ENCODE measurements at regions not wholly inside any gene's neighbourhood (a gene's known extent, or its start where the extent isn't known, plus 50 kb on each side); places are given as distances from the start of the nearest gene placed in this dataset.

DNA sequence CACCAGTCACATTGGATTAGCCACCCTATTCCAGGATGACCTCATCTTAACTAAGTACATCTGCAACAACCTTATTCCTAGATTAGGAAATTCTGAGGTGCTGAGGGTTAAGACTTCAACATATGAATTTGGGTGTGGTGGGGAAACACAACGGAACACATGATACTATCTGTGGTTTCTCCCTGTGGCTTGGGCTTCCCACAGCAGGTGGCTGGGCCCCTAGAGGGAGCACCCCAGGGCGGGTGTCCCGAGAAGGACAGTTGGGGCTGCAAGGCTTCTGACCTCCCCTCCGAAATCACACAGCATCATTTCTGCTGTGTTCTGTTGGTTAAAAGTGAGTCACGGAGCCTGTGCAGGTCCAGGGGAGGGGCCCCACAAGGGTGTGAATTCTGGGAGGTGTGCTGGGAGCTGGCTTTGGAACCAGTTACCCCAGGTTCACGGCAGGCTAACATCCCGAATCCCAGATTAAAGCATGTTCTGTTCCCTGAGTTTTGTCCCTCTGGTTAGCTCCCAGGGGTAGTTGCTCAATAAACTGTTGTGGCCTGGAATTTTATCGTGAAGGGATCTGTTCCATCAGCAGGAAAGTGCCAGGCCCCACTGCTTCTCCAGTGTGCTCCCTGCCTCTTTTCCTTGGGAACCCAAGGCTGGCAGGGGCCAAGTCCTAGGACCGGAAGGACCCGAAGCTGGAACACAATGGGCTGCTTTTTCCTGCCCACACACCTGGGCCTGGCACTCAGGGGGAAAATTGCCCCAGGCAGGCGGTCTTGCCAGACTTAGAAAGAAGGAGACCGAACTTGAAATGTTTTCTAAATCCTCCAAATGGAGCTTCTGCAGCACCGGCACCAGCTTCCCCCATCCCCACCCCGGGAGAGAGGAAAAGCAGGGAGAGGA lies 154.0 kb upstream of the WNT4 start:
- Histone ChIP-seq H3K4me1 (no peaks in the 10 kb centered on the region), H3K27me3 (ENCODE audit: low read depth) (peaks cover 26% of the 10 kb centered on the region), H3K9me3 (no peaks in the 10 kb centered on the region), H3K36me3 (replicated peaks) (no peaks in the 10 kb centered on the region), H3K4me3 (no peak overlapping the region)
- no peak for DNase-seq (ENCODE audit: low spot score in 2 of 2)
- in situ Hi-C loops (cut with MboI; ENCODE audit: low sequenced_read_pairs): no loop called here

DNA sequence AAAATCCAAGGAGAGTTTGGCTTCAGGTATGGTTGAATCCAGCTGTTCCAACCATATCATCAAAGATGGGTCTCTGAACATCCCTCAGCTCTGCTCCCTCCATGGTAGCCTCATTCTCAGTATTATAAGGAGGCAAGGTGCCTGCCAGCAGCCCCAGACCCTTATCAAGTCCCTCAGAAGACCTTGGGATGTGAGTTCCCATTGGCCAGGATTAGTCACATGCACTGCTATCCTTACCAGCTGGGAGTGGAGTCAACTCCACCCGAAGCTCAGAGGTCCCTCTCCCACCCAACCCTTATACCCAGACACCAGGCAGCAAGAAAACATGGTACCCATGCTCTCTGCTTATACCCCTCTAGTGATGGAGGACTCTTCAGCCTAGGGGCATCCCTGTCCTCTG lies 153.7 kb upstream of the ZBTB40 start:
- DNase-seq (ENCODE audit: low spot score in 2 of 2): no peak
- in situ Hi-C loops (cut with MboI; ENCODE audit: low sequenced_read_pairs): no loop called here
- no peaks in the 10 kb centered on the region for H3K4me1 ChIP-seq
- H3K9me3 ChIP-seq: no peaks in the 10 kb centered on the region
- H3K4me3 ChIP-seq: no peak overlapping the region
- peaks cover 26% of the 10 kb centered on the region for H3K27me3 ChIP-seq (ENCODE audit: low read depth)
- H3K36me3 ChIP-seq (replicated peaks): no peaks in the 10 kb centered on the region

- no peak for DNase-seq (ENCODE audit: low spot score in 2 of 2)
- no peaks in the 10 kb centered on the region for H3K9me3 ChIP-seq
- in situ Hi-C loops (cut with MboI; ENCODE audit: low sequenced_read_pairs): no loop called here
- no peaks in the 10 kb centered on the region for H3K4me1 ChIP-seq
- peaks cover 19% of the 10 kb centered on the region; the same call in 1 of the 2 replicates for H3K27me3 ChIP-seq (ENCODE audit: low read depth)
- H3K4me3 ChIP-seq: no peak overlapping the region
- no peaks in the 10 kb centered on the region for H3K36me3 ChIP-seq (replicated peaks)
These were observed 147.8 kb upstream of the ZBTB40 start for GRCh38 chr1:22303816-22304215.

- in situ Hi-C loops (cut with MboI; ENCODE audit: low sequenced_read_pairs): no loop called here
- no peaks in the 10 kb centered on the region for H3K36me3 ChIP-seq (replicated peaks)
- H3K9me3 ChIP-seq: no peaks in the 10 kb centered on the region
- H3K4me3 ChIP-seq: no peak overlapping the region
- H3K27me3 ChIP-seq (ENCODE audit: low read depth): peaks cover 19% of the 10 kb centered on the region; the same call in 1 of the 2 replicates
- DNase-seq (ENCODE audit: low spot score in 2 of 2): no peak
- H3K4me1 ChIP-seq: no peaks in the 10 kb centered on the region
These were observed 142.1 kb upstream of the ZBTB40 start for GRCh38 chr1:22309572-22309971.

DNA sequence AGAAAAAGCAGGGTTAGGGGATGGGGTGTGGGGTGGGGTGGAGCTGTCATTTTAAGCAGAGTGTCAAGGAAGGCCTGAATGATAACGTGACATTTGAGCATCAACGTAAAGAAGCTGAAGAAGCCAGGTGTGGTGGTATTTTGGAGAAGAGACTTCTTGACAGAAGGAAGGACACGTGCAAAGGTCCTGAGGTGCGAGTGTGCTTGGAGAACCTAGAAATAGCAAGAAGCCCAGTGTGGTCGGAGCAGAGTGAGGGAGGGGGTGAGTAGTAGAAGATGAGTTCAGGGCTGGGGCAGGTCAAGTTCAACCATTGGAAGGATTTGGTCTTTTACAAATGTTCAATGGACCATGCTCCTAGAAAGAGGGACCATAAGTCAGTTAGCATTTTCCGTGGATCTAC lies 140.2 kb upstream of the ZBTB40 start:
- in situ Hi-C loops (cut with MboI; ENCODE audit: low sequenced_read_pairs): no loop called here
- H3K4me3 ChIP-seq: no peak overlapping the region
- DNase-seq (ENCODE audit: low spot score in 2 of 2): no peak
- H3K27me3 ChIP-seq (ENCODE audit: low read depth): peaks cover 11% of the 10 kb centered on the region; the same call in 1 of the 2 replicates
- H3K4me1 ChIP-seq: no peaks in the 10 kb centered on the region
- H3K36me3 ChIP-seq (replicated peaks): no peaks in the 10 kb centered on the region
- H3K9me3 ChIP-seq: no peaks in the 10 kb centered on the region

- H3K4me3 ChIP-seq: no peak overlapping the region
- peaks cover 3% of the 10 kb centered on the region; the same call in 1 of the 2 replicates for H3K27me3 ChIP-seq (ENCODE audit: low read depth)
- in situ Hi-C loops (cut with MboI; ENCODE audit: low sequenced_read_pairs): no loop called here
- no peak for DNase-seq (ENCODE audit: low spot score in 2 of 2)
- no peaks in the 10 kb centered on the region for H3K36me3 ChIP-seq (replicated peaks)
- H3K4me1 ChIP-seq: no peaks in the 10 kb centered on the region
- H3K9me3 ChIP-seq: no peaks in the 10 kb centered on the region
These were observed 138.3 kb upstream of the ZBTB40 start for GRCh38 chr1:22313321-22313720.

GRCh38 chr1:22314706-22315105 lies 136.9 kb upstream of the ZBTB40 start:
- Histone ChIP-seq H3K9me3 (no peaks in the 10 kb centered on the region), H3K4me3 (no peak overlapping the region), H3K27me3 (ENCODE audit: low read depth) (no peaks in the 10 kb centered on the region), H3K4me1 (no peaks in the 10 kb centered on the region), H3K36me3 (replicated peaks) (no peaks in the 10 kb centered on the region)
- DNase-seq (ENCODE audit: low spot score in 2 of 2): no peak
- in situ Hi-C loops (cut with MboI; ENCODE audit: low sequenced_read_pairs): no loop called here

DNA sequence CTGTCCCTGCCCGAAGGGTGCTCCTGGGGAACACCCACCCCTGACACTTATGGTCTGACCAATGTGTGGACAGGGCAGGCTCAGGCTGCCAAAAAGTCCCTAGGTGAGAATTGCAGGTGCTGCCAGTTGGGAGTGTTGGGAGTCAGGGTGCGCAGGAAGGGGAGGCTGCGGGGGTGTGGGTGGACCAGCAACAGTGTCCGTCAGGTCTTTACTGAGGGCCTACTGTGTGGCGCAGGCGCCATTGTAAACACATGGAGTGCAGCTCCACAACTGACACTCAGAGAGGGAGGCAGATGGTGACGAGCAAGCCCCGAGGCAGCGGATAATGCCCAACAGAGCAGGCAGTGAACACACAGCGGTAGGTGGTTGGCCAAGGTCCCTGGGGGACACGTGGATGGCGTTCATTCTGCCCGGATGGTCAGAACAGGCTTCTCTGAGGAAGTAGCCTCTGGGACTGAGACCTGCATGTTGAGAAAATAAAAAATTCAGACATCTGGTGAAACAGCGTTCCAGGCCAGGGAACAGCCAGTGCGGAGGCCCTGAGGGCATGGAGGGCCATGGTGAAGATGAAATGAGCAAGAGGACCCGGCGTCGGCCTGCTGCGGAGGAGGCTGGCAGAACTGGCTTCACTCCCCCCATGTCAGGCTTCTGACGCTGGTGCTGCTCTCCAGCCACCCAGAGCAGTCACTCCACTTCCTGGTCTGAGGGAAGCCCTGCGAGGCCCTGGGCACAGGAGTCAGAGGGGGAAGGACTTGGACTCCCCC lies 136.2 kb upstream of the ZBTB40 start:
- no peak overlapping the region for H3K4me3 ChIP-seq
- in situ Hi-C loops (cut with MboI; ENCODE audit: low sequenced_read_pairs): no loop called here
- H3K4me1 ChIP-seq: no peaks in the 10 kb centered on the region
- H3K9me3 ChIP-seq: no peaks in the 10 kb centered on the region
- DNase-seq (ENCODE audit: low spot score in 2 of 2): no peak
- no peaks in the 10 kb centered on the region for H3K36me3 ChIP-seq (replicated peaks)
- H3K27me3 ChIP-seq (ENCODE audit: low read depth): no peaks in the 10 kb centered on the region

DNA sequence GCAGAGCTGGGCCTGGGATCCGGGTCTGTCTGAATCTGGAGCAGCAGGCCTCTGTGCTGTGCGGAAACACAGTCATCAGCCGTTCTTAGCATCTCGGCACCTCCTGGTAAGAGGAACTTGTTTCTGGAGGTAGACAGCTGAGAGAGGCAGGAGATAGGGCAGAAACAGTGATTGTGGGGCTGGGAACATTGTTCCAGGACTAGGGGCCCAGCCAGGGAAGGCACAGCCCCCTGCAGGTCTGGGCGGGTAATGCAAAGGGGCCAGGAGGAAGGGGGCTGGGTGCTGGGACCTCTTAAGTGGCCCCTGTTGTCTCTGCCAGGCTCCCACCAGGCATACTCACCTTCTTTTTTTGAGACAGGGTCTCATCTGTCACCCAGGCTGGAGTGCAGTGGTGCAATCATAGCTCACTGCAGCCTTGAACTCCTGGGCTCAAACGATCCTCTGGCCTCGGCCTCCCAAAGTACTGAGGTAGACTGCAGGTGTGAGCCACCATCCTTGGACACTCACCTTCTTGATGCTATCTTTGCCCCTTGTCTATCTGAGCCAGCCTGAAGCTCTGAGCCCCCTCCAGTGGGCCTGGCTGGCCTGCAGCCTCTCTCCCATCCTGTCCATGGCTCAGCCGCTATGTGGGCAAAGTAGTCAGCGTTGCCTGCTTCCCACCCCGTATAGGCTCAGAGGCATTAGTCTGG lies 134.3 kb upstream of the ZBTB40 start:
- in situ Hi-C loops (cut with MboI; ENCODE audit: low sequenced_read_pairs): no loop called here
- Histone ChIP-seq H3K4me3 (no peak overlapping the region), H3K27me3 (ENCODE audit: low read depth) (no peaks in the 10 kb centered on the region), H3K36me3 (replicated peaks) (no peaks in the 10 kb centered on the region), H3K4me1 (no peaks in the 10 kb centered on the region), H3K9me3 (no peaks in the 10 kb centered on the region)
- DNase-seq (ENCODE audit: low spot score in 2 of 2): peak in 1 of 2 experiments; percentile 67

DNA sequence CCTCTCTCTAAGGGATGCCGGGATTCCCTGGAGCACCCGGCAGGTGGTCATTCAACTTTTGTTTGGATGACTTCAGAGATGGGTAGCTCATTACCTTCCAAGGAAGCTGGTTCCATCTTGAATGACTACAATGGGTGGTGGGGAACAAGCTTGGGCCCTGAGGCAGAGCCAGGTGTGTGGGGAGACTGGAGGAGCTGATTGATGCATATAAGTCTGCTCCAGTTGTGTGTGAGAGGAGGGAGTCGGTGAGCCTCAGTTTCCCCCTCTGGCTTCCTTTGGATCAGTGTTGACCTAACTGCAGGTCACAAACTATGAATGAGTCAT lies 133.8 kb upstream of the ZBTB40 start:
- no peak for DNase-seq (ENCODE audit: low spot score in 2 of 2)
- Histone ChIP-seq H3K4me3 (no peak overlapping the region), H3K27me3 (ENCODE audit: low read depth) (no peaks in the 10 kb centered on the region), H3K9me3 (no peaks in the 10 kb centered on the region), H3K36me3 (replicated peaks) (no peaks in the 10 kb centered on the region), H3K4me1 (no peaks in the 10 kb centered on the region)
- in situ Hi-C loops (cut with MboI; ENCODE audit: low sequenced_read_pairs): no loop called here

DNA sequence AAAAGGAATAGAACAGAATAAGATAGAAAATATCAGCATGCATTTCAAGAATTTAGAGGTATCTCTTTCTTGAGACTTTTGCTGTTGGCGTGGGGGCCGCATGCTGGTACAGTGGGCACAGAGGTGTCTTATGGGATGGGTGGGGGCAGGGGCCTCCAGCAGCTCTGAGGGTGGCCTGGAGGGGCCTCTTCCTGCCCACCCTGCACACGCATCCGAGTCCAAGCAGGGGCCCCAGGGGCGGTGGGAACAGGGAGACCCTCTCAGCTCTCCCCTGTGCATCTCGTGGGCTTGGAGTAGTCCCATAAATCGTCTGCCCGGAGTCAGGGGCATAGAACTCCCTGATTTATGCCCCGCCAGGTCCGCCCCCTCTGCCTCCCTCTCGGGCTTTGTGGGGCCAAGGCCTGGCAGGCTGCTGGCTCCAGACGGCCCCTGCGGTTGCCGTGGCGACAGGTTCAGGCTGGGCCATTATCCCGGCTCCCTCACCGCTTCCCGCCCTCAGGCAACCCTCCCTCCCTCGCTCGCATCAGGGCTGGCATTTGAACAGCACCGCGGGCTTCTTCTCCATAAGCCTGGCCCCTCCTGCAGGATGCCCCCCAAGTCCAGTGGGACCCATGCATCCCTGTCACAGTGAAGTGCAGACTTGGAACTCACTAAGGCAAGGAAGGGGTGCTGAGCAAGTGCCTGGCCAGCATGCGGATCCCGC lies 133.2 kb upstream of the ZBTB40 start:
- no peaks in the 10 kb centered on the region for H3K4me1 ChIP-seq
- H3K9me3 ChIP-seq: no peaks in the 10 kb centered on the region
- H3K36me3 ChIP-seq (replicated peaks): no peaks in the 10 kb centered on the region
- in situ Hi-C loops (cut with MboI; ENCODE audit: low sequenced_read_pairs): no loop called here
- H3K4me3 ChIP-seq: no peak overlapping the region
- no peaks in the 10 kb centered on the region for H3K27me3 ChIP-seq (ENCODE audit: low read depth)
- DNase-seq (ENCODE audit: low spot score in 2 of 2): peak; percentile 12 to 79

- Histone ChIP-seq H3K36me3 (replicated peaks) (no peaks in the 10 kb centered on the region), H3K4me3 (no peak overlapping the region), H3K27me3 (ENCODE audit: low read depth) (no peaks in the 10 kb centered on the region), H3K9me3 (no peaks in the 10 kb centered on the region), H3K4me1 (no peaks in the 10 kb centered on the region)
- in situ Hi-C loops (cut with MboI; ENCODE audit: low sequenced_read_pairs): no loop called here
- DNase-seq (ENCODE audit: low spot score in 2 of 2): no peak
These were observed 132.0 kb upstream of the ZBTB40 start for GRCh38 chr1:22319608-22320007.

- H3K4me3 ChIP-seq: no peak overlapping the region
- H3K9me3 ChIP-seq: no peaks in the 10 kb centered on the region
- H3K27me3 ChIP-seq (ENCODE audit: low read depth): no peaks in the 10 kb centered on the region
- in situ Hi-C loops (cut with MboI; ENCODE audit: low sequenced_read_pairs): no loop called here
- no peaks in the 10 kb centered on the region for H3K36me3 ChIP-seq (replicated peaks)
- DNase-seq (ENCODE audit: low spot score in 2 of 2): peak in 1 of 2 experiments; percentile 38
- no peaks in the 10 kb centered on the region for H3K4me1 ChIP-seq
These were observed 130.9 kb upstream of the ZBTB40 start for GRCh38 chr1:22320587-22321344.
